Caco-2 (cell line): ENCODE measurements at regions not wholly inside any gene's neighbourhood (a gene's known extent, or its start where the extent isn't known, plus 50 kb on each side); places are given as distances from the start of the nearest gene placed in this dataset.

Experiments
- BruUV-seq: library from RNA; stranded (reverse); fragments of 400-500 nt; replicated peaks from 2 replicates; lab custom pipeline; 2021; lab: Mats Ljungman, UMichigan
- CTCF ChIA-PET: fragments of 300-600 bp; sonication (Branson Sonifier 250); formaldehyde crosslinking; loops from one replicate; lab custom pipeline; 2022; ENCODE audit warnings: antibody characterized with exemption; lab: Charles Lee
- POLR2A ChIA-PET: fragments of 300-600 bp; sonication (Branson Sonifier 250); formaldehyde crosslinking; loops from one replicate; lab custom pipeline; 2022; ENCODE audit warnings: antibody characterized with exemption; lab: Charles Lee
- DNase-seq, 2 experiments: peaks; one replicate each; pipeline versions ENCODE4 v3.0.0 to v3.0.0-alpha.2; 2020 to 2022
- H3K27me3 ChIP-seq: replicated peaks from 2 replicates; pipeline ENCODE4 v1.6.0; 2011; ENCODE audit warnings: low read length; ENCODE audit not compliant: control insufficient read depth, insufficient read depth
- H3K36me3 ChIP-seq: 2 replicates; pipeline ENCODE4 v1.5.1; 2011; ENCODE audit warnings: low read length; ENCODE audit not compliant: control insufficient read depth, insufficient read depth
- H3K4me1 ChIP-seq: fragments of 250-450 bp; sonication (Bioruptor Pico); 2 replicates; pipeline ENCODE4 v1.5.1; 2020; ENCODE audit warnings: mild to moderate bottlenecking
- H3K4me3 ChIP-seq: 2 replicates; pipeline ENCODE4 v1.5.1; 2011; ENCODE audit warnings: low read depth, mild to moderate bottlenecking, control low read depth, low read length
- H3K9me3 ChIP-seq: fragments of 250-450 bp; sonication (Bioruptor Pico); 2 replicates; pipeline ENCODE4 v1.5.1; 2020; ENCODE audit warnings: mild to moderate bottlenecking, moderate library complexity
- H3K27ac Mint-ChIP-seq: one replicate; pipeline ENCODE4 v1.8.0; 2022; ENCODE audit warnings: mixed read lengths; ENCODE audit not compliant: unreplicated experiment
- H3K27me3 Mint-ChIP-seq: one replicate; pipeline ENCODE4 v1.8.0; 2022; ENCODE audit warnings: mixed read lengths; ENCODE audit not compliant: insufficient read depth, unreplicated experiment
- H3K36me3 Mint-ChIP-seq: one replicate; pipeline ENCODE4 v1.8.0; 2022; ENCODE audit warnings: mild to moderate bottlenecking, mixed read lengths; ENCODE audit not compliant: insufficient read depth, unreplicated experiment
- H3K4me1 Mint-ChIP-seq: one replicate; pipeline ENCODE4 v1.8.0; 2022; ENCODE audit warnings: low read depth, mixed read lengths; ENCODE audit not compliant: unreplicated experiment
- H3K4me3 Mint-ChIP-seq: one replicate; pipeline ENCODE4 v1.8.0; 2022; ENCODE audit warnings: mild to moderate bottlenecking, moderate library complexity, mixed read lengths; ENCODE audit not compliant: unreplicated experiment
- H3K9me3 Mint-ChIP-seq: one replicate; pipeline ENCODE4 v1.8.0; 2022; ENCODE audit warnings: mixed read lengths; ENCODE audit not compliant: unreplicated experiment
- intact Hi-C: fragments of 100-400 bp; cut with micrococcal nuclease; formaldehyde crosslinking; loops from one replicate; pipeline ENCODE4 v1.10.0; 2022; ENCODE audit not compliant: unreplicated experiment
- TF ChIP-seq, protein P1 (sequence below), 2 experiments: fragments of 200-600 bp in 1 of 2; IDR thresholded peaks; 1 replicate in 1 of 2; 2 replicates in 1 of 2; pipeline versions ENCODE4 v1.5.1 to v1.8.0; 2011 to 2022; ENCODE audit warnings: antibody characterized with exemption in 1 of 2, control low read depth in 1 of 2, inconsistent platforms in 1 of 2, low read depth in 1 of 2, low read length in 1 of 2, mild to moderate bottlenecking in 1 of 2, moderate library complexity in 1 of 2; ENCODE audit not compliant: insufficient read depth in 1 of 2, severe bottlenecking in 1 of 2, unreplicated experiment in 1 of 2

DNA sequence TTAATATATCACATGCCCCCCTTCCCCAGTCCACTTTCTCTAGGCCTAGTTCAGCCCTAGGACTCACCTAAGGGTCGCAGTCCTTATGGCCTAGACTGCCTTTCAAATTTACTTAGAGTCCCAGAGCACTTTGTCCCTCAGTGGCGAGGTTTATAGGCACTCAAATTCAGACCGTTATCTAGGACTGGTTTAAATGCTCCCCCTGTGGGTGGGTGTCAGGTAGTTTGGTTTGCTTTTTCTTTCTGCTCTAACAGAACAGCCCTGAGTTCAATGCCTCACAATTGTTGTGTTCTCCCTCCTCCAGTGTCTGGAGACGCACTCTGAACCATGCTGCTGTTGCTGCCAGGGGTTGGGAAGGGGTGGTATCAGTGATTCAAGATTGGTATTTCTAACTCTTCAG lies 317.1 kb downstream of the MAT2B start:
- Histone ChIP-seq H3K4me1 (no peaks in the 10 kb centered on the region), H3K36me3 (no peaks in the 10 kb centered on the region), H3K9me3 (no peaks in the 10 kb centered on the region), H3K27me3 (no peaks in the 10 kb centered on the region), H3K4me3 (no peak overlapping the region)
- H3K36me3 Mint-ChIP-seq: no peaks in the 10 kb centered on the region
- TF ChIP-seq, protein P1, sequence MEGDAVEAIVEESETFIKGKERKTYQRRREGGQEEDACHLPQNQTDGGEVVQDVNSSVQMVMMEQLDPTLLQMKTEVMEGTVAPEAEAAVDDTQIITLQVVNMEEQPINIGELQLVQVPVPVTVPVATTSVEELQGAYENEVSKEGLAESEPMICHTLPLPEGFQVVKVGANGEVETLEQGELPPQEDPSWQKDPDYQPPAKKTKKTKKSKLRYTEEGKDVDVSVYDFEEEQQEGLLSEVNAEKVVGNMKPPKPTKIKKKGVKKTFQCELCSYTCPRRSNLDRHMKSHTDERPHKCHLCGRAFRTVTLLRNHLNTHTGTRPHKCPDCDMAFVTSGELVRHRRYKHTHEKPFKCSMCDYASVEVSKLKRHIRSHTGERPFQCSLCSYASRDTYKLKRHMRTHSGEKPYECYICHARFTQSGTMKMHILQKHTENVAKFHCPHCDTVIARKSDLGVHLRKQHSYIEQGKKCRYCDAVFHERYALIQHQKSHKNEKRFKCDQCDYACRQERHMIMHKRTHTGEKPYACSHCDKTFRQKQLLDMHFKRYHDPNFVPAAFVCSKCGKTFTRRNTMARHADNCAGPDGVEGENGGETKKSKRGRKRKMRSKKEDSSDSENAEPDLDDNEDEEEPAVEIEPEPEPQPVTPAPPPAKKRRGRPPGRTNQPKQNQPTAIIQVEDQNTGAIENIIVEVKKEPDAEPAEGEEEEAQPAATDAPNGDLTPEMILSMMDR (IDR thresholded peaks at IDR 0.05; ENCODE audit: insufficient read depth in 1 of 2, low read depth in 1 of 2, low read length in 1 of 2, severe bottlenecking in 1 of 2, unreplicated experiment in 1 of 2): no peak
- intact Hi-C loops: loop anchor here (10.0 kb wide), 1 partner anchor 258 kb away; no protein-coding TSS in a partner anchor
- ChIA-PET POLR2A (no interaction called here), CTCF (no interaction called here)
- peaks cover 3% of the 10 kb centered on the region for H3K27me3 Mint-ChIP-seq
- H3K27ac Mint-ChIP-seq: no peak overlapping the region
- DNase-seq: no peak
- BruUV-seq: no TSS peak
- H3K4me3 Mint-ChIP-seq: no peak overlapping the region
- no peaks in the 10 kb centered on the region for H3K9me3 Mint-ChIP-seq
- H3K4me1 Mint-ChIP-seq: no peaks in the 10 kb centered on the region

DNA sequence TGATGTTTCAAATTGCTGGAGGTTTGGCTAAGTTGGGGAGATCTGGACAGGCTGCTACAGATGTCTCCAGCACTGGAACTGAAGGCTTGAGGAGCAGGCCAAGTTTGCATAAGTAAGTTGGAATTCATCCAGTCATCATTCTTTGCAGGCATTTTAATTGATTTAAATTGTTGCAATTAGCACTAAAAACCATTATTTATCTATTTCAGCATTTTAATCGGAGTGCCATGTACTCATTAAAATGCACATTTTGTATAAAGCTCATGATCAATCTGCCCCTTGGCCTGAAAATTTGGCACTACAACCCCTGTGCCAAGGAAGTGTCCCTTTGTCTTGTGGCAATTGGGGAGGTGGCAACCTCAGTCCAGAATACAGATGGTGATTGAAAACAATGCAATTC lies 320.2 kb downstream of the MAT2B start:
- TF ChIP-seq, protein P1 (IDR thresholded peaks at IDR 0.05; ENCODE audit: insufficient read depth in 1 of 2, low read depth in 1 of 2, low read length in 1 of 2, severe bottlenecking in 1 of 2, unreplicated experiment in 1 of 2): no peak
- POLR2A ChIA-PET: no interaction called here

DNA sequence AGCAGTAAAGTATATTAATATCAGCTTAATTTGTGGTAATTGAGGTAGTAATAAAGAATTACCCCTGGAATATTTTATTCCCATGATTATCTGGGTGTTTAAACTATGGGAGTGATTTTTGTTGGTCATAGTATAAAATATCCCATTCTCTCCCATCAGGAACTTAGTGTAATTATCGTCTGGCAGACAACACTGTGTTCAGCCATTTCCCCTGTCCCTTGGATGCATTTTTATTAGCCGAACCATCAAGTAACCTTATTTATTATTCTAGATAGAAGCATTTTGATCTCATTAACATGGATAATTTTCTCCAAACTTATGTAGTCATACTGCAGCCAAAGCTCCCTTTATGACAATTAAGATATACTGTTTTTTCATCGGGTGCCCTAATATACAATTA lies 320.8 kb downstream of the MAT2B start:
- no peaks in the 10 kb centered on the region for H3K9me3 Mint-ChIP-seq
- ChIA-PET CTCF (no interaction called here), POLR2A (no interaction called here)
- TF ChIP-seq, protein P1 (IDR thresholded peaks at IDR 0.05; ENCODE audit: insufficient read depth in 1 of 2, low read depth in 1 of 2, low read length in 1 of 2, severe bottlenecking in 1 of 2, unreplicated experiment in 1 of 2): no peak
- DNase-seq: no peak
- Histone ChIP-seq H3K27me3 (no peaks in the 10 kb centered on the region), H3K36me3 (no peaks in the 10 kb centered on the region), H3K9me3 (no peaks in the 10 kb centered on the region), H3K4me3 (no peak overlapping the region), H3K4me1 (no peaks in the 10 kb centered on the region)
- H3K27me3 Mint-ChIP-seq: peaks cover 5% of the 10 kb centered on the region
- no peaks in the 10 kb centered on the region for H3K4me1 Mint-ChIP-seq
- intact Hi-C loops: loop anchor here (10.0 kb wide), 1 partner anchor 261 kb away; no protein-coding TSS in a partner anchor
- no peak overlapping the region for H3K27ac Mint-ChIP-seq
- H3K36me3 Mint-ChIP-seq: no peaks in the 10 kb centered on the region
- no TSS peak for BruUV-seq
- no peak overlapping the region for H3K4me3 Mint-ChIP-seq

More for the DNA sequence above, 320.2 kb downstream of the MAT2B start:
- H3K9me3 ChIP-seq: no peaks in the 10 kb centered on the region
- Mint-ChIP-seq H3K27ac (no peak overlapping the region), H3K36me3 (no peaks in the 10 kb centered on the region), H3K9me3 (no peaks in the 10 kb centered on the region), H3K4me1 (no peaks in the 10 kb centered on the region), H3K27me3 (peaks cover 3% of the 10 kb centered on the region), H3K4me3 (no peak overlapping the region)
- no peaks in the 10 kb centered on the region for H3K4me1 ChIP-seq
- H3K4me3 ChIP-seq: no peak overlapping the region
- intact Hi-C loops: loop anchor here (10.0 kb wide), 1 partner anchor 261 kb away; no protein-coding TSS in a partner anchor
- no peaks in the 10 kb centered on the region for H3K27me3 ChIP-seq
- no peaks in the 10 kb centered on the region for H3K36me3 ChIP-seq
- no TSS peak for BruUV-seq
- CTCF ChIA-PET: no interaction called here
- no peak for DNase-seq
